Cardiac muscle cell (in vitro differentiated cells and primary cell): ENCODE measurements at regions not wholly inside any gene's neighbourhood (a gene's known extent, or its start where the extent isn't known, plus 50 kb on each side); places are given as distances from the start of the nearest gene placed in this dataset.
A peak's percentile ranks its signal among the peaks of the same experiment; 100 is the strongest.

Experiments used
- DNase-seq, 2 donors: peaks; one replicate each; pipeline versions ENCODE4 v3.0.0 to v3.0.0-alpha.2; 2010 to 2017; ENCODE audit warnings: low read depth in 1 of 2, low spot score in 1 of 2
- H3K27ac ChIP-seq: fragments of 200-600 bp; sonication (generic); 2 replicates; pipeline ENCODE4 v1.5.1; 2016
- H3K27me3 ChIP-seq: fragments of 200-600 bp; sonication (generic); 2 replicates; pipeline ENCODE4 v1.6.0; 2016; ENCODE audit warnings: control low read depth
- H3K36me3 ChIP-seq: fragments of 200-600 bp; sonication (generic); 2 replicates; pipeline ENCODE4 v1.5.1; 2016; ENCODE audit warnings: control low read depth
- H3K4me1 ChIP-seq: fragments of 200-600 bp; sonication (generic); 2 replicates; pipeline ENCODE4 v1.8.1; 2017; ENCODE audit warnings: low read depth, mild to moderate bottlenecking, mixed run types
- H3K4me3 ChIP-seq: fragments of 200-600 bp; sonication (generic); 2 replicates; pipeline ENCODE4 v1.5.1; 2016; ENCODE audit warnings: mild to moderate bottlenecking
- H3K9me3 ChIP-seq: fragments of 200-600 bp; sonication (generic); 2 replicates; pipeline ENCODE4 v1.5.1; 2017; ENCODE audit warnings: low read depth, mild to moderate bottlenecking, control low read depth
- CTCF ChIP-seq: IDR thresholded peaks from 2 replicates; pipeline ENCODE4 v1.5.1; 2012; ENCODE audit warnings: low read depth, mild to moderate bottlenecking, low read length

GRCh38 chr6:85252085-85252484 is 197.8 kb upstream of the NT5E start:
- Histone ChIP-seq H3K27me3 (no peaks in the 10 kb centered on the region), H3K4me1 (no peaks in the 10 kb centered on the region), H3K27ac (no peak overlapping the region), H3K36me3 (no peaks in the 10 kb centered on the region), H3K4me3 (no peak overlapping the region), H3K9me3 (no peaks in the 10 kb centered on the region)
- no peak for TF ChIP-seq CTCF
- no peak for DNase-seq

GRCh38 chr6:85251300-85251699 is 198.6 kb upstream of the NT5E start:
- no peak for TF ChIP-seq CTCF
- H3K27ac ChIP-seq: no peak overlapping the region
- no peaks in the 10 kb centered on the region for H3K9me3 ChIP-seq

GRCh38 chr6:85250586-85251220 is 199.2 kb upstream of the NT5E start:
- Histone ChIP-seq H3K4me3 (no peak overlapping the region), H3K9me3 (no peaks in the 10 kb centered on the region), H3K4me1 (no peaks in the 10 kb centered on the region), H3K36me3 (no peaks in the 10 kb centered on the region), H3K27me3 (no peaks in the 10 kb centered on the region), H3K27ac (no peak overlapping the region)
- peak in 1 of 2 donors; percentile 64 for DNase-seq
- no peak for TF ChIP-seq CTCF

More at GRCh38 chr6:85251300-85251699, 198.6 kb upstream of the NT5E start:
- DNase-seq: no peak
- H3K4me3 ChIP-seq: no peak overlapping the region
- no peaks in the 10 kb centered on the region for H3K27me3 ChIP-seq
- no peaks in the 10 kb centered on the region for H3K4me1 ChIP-seq
- H3K36me3 ChIP-seq: no peaks in the 10 kb centered on the region

- Histone ChIP-seq H3K36me3 (no peaks in the 10 kb centered on the region), H3K27me3 (no peaks in the 10 kb centered on the region), H3K9me3 (no peaks in the 10 kb centered on the region), H3K27ac (no peak overlapping the region), H3K4me1 (no peaks in the 10 kb centered on the region), H3K4me3 (no peak overlapping the region)
- TF ChIP-seq CTCF: no peak
- no peak for DNase-seq
Measured at GRCh38 chr6:85245004-85245403, 204.9 kb upstream of the NT5E start.

GRCh38 chr6:85241498-85242052 is 208.3 kb upstream of the NT5E start:
- H3K4me3 ChIP-seq: no peak overlapping the region
- TF ChIP-seq CTCF: no peak
- no peak for DNase-seq
- no peaks in the 10 kb centered on the region for H3K27me3 ChIP-seq
- no peaks in the 10 kb centered on the region for H3K36me3 ChIP-seq
- no peaks in the 10 kb centered on the region for H3K4me1 ChIP-seq
- no peaks in the 10 kb centered on the region for H3K9me3 ChIP-seq
- no peak overlapping the region for H3K27ac ChIP-seq
